ENCODE measurements at regions not wholly inside any gene's neighbourhood (a gene's known extent, or its start where the extent isn't known, plus 50 kb on each side); places are given as distances from the start of the nearest gene placed in this dataset.

- TF ChIP-seq CTCF (IDR thresholded peaks at IDR 0.05; ENCODE audit: low read depth, low read length, missing control alignments), result no peak
- in situ Hi-C loops (cut with HindIII; ENCODE audit: low sequenced_read_pairs), result no loop called here
- DNase-seq (ENCODE audit: low read depth), result no peak
- no peak overlapping the region for H3K4me3 ChIP-seq (ENCODE audit: low read depth, low read length)
Observed at GRCh38 chr5:54680998-54681397, 163.4 kb downstream of the SNX18 start.

GRCh38 chr5:54679686-54680085 is 162.1 kb downstream of the SNX18 start:
- DNase-seq (ENCODE audit: low read depth), result no peak
- no peak overlapping the region for H3K4me3 ChIP-seq (ENCODE audit: low read depth, low read length)
- in situ Hi-C loops (cut with HindIII; ENCODE audit: low sequenced_read_pairs), result no loop called here
- TF ChIP-seq CTCF (IDR thresholded peaks at IDR 0.05; ENCODE audit: low read depth, low read length, missing control alignments), result no peak

- DNase-seq (ENCODE audit: low read depth), result no peak
- H3K4me3 ChIP-seq (ENCODE audit: low read depth, low read length), result no peak overlapping the region
- TF ChIP-seq CTCF (IDR thresholded peaks at IDR 0.05; ENCODE audit: low read depth, low read length, missing control alignments), result no peak
- in situ Hi-C loops (cut with HindIII; ENCODE audit: low sequenced_read_pairs), result no loop called here
Observed at GRCh38 chr5:54678737-54679136, 161.2 kb downstream of the SNX18 start.

- in situ Hi-C loops (cut with HindIII; ENCODE audit: low sequenced_read_pairs), result no loop called here
- TF ChIP-seq CTCF (IDR thresholded peaks at IDR 0.05; ENCODE audit: low read depth, low read length, missing control alignments), result no peak
- DNase-seq (ENCODE audit: low read depth), result no peak
- H3K4me3 ChIP-seq (ENCODE audit: low read depth, low read length), result no peak overlapping the region
Observed at GRCh38 chr5:54676481-54677340, 159.2 kb downstream of the SNX18 start.

GRCh38 chr5:54673523-54674225 is 156.1 kb downstream of the SNX18 start:
- no peak for TF ChIP-seq CTCF (IDR thresholded peaks at IDR 0.05; ENCODE audit: low read depth, low read length, missing control alignments)
- no peak overlapping the region for H3K4me3 ChIP-seq (ENCODE audit: low read depth, low read length)
- in situ Hi-C loops (cut with HindIII; ENCODE audit: low sequenced_read_pairs), result no loop called here
- DNase-seq (ENCODE audit: low read depth), result no peak

- in situ Hi-C loops (cut with HindIII; ENCODE audit: low sequenced_read_pairs), result no loop called here
- TF ChIP-seq CTCF (IDR thresholded peaks at IDR 0.05; ENCODE audit: low read depth, low read length, missing control alignments), result no peak
- DNase-seq (ENCODE audit: low read depth), result no peak
- H3K4me3 ChIP-seq (ENCODE audit: low read depth, low read length), result no peak overlapping the region
Observed at GRCh38 chr5:54672871-54673270, 155.3 kb downstream of the SNX18 start.

Measured in astrocyte of the cerebellum (primary cell).